NCI-H82 treated with DMSO at 0.1 percent for 48 hours (cell line): ENCODE measurements at regions not wholly inside any gene's neighbourhood (a gene's known extent, or its start where the extent isn't known, plus 50 kb on each side); places are given as distances from the start of the nearest gene placed in this dataset.

Experiments
- DNase-seq: peaks from one replicate; lab custom pipeline; 2025; ENCODE audit not compliant: unreplicated experiment; lab: John Stamatoyannopoulos, UW

GRCh38 chr22:49274754-49275380 lies 552.8 kb downstream of the BRD1 start:
- DNase-seq, result no peak

GRCh38 chr22:49272546-49273125 lies 555.0 kb downstream of the BRD1 start:
- no peak for DNase-seq

GRCh38 chr22:49271831-49272230 lies 555.8 kb downstream of the BRD1 start:
- no peak for DNase-seq

- DNase-seq, result no peak
Measured at GRCh38 chr22:49271369-49271727, 556.3 kb downstream of the BRD1 start.

- no peak for DNase-seq
Measured at GRCh38 chr22:49270595-49271368, 556.9 kb downstream of the BRD1 start.

GRCh38 chr22:49269928-49270327 lies 557.7 kb downstream of the BRD1 start:
- no peak for DNase-seq

GRCh38 chr22:49269371-49269770 lies 558.3 kb downstream of the BRD1 start:
- no peak for DNase-seq

- no peak for DNase-seq
Measured at GRCh38 chr22:49268924-49269323, 558.7 kb downstream of the BRD1 start.

GRCh38 chr22:49267996-49268395 lies 559.7 kb downstream of the BRD1 start:
- DNase-seq, result no peak

- DNase-seq, result no peak
Measured at GRCh38 chr22:49266561-49267519, 560.8 kb downstream of the BRD1 start.

GRCh38 chr22:49264696-49265095 lies 563.0 kb downstream of the BRD1 start:
- DNase-seq, result no peak

GRCh38 chr22:49263101-49263500 lies 564.6 kb downstream of the BRD1 start:
- DNase-seq, result no peak

GRCh38 chr22:49262167-49262566 lies 565.5 kb downstream of the BRD1 start:
- no peak for DNase-seq

GRCh38 chr22:49261616-49262015 lies 566.1 kb downstream of the BRD1 start:
- DNase-seq, result no peak

- no peak for DNase-seq
Measured at GRCh38 chr22:49260681-49261580, 566.7 kb downstream of the BRD1 start.

- DNase-seq, result no peak
Measured at GRCh38 chr22:49259839-49260615, 567.6 kb downstream of the BRD1 start.

- DNase-seq, result no peak
Measured at GRCh38 chr22:49258107-49259010, 569.3 kb downstream of the BRD1 start.

GRCh38 chr22:49257551-49257961 lies 570.1 kb downstream of the BRD1 start:
- no peak for DNase-seq
